Thyroid gland (tissue), 4 donors: ENCODE measurements at regions not wholly inside any gene's neighbourhood (a gene's known extent, or its start where the extent isn't known, plus 50 kb on each side); places are given as distances from the start of the nearest gene placed in this dataset.

Experiments used
- CTCF ChIP-seq, 6 experiments: fragments of 200-600 bp in 3 of 6; fragments of 450-650 bp in 3 of 6; sonication (generic) in 3 of 6; IDR thresholded peaks; one replicate each; pipeline ENCODE4 v1.5.1; 2016 to 2019; ENCODE audit warnings: antibody characterized with exemption in 6 of 6, mild to moderate bottlenecking in 2 of 6, inconsistent platforms in 1 of 6, moderate library complexity in 1 of 6
- POLR2A ChIP-seq, 2 donors: fragments of 450-650 bp; IDR thresholded peaks; one replicate each; pipeline ENCODE4 v1.6.1; 2017; ENCODE audit warnings: antibody characterized with exemption in 2 of 2, mild to moderate bottlenecking in 2 of 2, moderate library complexity in 1 of 2

- TF ChIP-seq CTCF (IDR thresholded peaks at IDR 0.05): no peak
- no peak for TF ChIP-seq POLR2A (IDR thresholded peaks at IDR 0.05)
Measured at GRCh38 chr1:75010547-75010946, 123.6 kb upstream of the LHX8 start.
